ENCODE measurements at regions not wholly inside any gene's neighbourhood (a gene's known extent, or its start where the extent isn't known, plus 50 kb on each side); places are given as distances from the start of the nearest gene placed in this dataset.
"Not testable (repeated sequence)": the region's sequence is repeated elsewhere in the genome, so short reads cannot be mapped to it uniquely, and the experiment has no call there.

DNA sequence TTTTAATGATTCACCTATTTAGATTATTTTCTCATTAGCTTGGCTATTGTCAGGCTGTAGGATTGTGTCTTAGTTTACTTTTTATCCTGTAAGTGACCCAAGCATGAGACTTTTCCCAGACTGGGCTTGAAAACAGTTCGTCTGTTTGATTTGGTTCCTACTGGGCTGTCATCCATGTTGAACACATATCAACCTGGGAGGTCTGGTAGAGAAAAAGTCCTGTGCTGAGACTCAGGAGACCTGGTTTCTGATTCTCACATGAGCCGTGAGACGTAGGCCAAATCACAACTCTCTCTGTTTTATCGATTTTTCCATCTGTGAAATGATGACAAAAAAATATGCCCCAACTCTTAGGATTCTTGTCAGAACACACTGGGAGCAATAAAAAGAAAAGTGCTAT lies 98.8 kb upstream of the GALNT15 start:
- no peak for DNase-seq (ENCODE audit: low read depth)

GRCh38 chr3:16076564-16076963 lies 97.9 kb upstream of the GALNT15 start:
- no peak for DNase-seq (ENCODE audit: low read depth)

DNA sequence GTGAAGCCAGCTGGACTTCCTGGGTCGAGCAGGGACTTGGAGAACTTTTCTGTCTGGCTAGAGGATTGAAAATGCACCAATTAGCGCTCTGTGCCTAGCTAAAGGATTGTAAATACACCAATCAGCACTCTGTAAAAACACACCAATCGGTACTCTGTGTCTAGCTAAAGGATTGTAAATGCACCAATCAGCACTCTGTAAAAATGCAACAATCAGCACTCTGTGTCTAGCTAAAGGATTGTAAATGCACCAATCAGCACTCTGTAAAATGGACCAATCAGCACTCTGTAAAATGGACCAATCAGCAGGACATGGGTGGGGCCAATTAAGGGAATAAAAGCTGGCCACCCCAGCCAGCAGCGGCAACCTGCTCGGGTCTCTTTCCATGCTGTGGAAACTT lies 97.3 kb upstream of the GALNT15 start:
- DNase-seq (ENCODE audit: low read depth) = not testable (repeated sequence)

DNA sequence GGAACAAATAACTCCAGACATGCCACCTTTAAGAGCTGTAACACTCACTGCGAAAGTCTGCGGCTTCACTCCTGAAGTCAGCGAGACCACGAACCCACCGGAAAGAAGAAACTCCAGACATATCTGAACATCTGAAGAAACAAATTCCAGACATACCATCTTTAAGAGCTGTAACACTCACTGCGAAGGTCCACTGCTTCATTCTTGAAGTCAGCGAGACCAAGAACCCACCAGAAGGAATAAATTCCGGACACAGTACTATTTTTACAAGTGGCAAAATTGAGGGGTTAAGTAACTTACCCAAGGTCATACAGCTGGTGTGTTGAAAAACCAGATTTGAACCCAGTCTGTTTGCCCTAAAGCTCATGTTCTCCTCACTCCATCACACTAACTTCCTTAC lies 96.8 kb upstream of the GALNT15 start:
- DNase-seq (ENCODE audit: low read depth) = not testable (repeated sequence)

DNA sequence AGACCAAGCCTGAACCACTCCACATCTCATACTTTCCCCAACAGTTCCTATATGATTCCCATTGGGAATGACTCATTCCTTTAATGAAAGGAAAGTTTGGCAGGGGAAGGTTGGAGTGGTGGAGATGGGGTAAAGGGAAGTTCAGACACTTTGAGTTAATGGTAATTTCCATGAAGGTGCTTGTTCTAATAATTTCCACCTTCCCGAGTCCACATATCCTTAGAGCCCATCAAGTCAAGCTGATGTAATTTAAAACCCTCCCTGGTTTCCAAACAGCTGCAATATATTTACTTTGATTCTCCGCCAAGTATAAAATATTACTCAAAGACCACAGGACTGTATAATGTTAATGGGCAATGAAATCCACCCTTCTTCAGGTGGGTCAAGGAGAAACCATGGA lies 95.0 kb upstream of the GALNT15 start:
- peak; percentile 20 for DNase-seq (ENCODE audit: low read depth)

GRCh38 chr3:16081661-16082060 lies 92.8 kb upstream of the GALNT15 start:
- no peak for DNase-seq (ENCODE audit: low read depth)

GRCh38 chr3:16084887-16085286 lies 89.6 kb upstream of the GALNT15 start:
- DNase-seq (ENCODE audit: low read depth) = no peak

DNA sequence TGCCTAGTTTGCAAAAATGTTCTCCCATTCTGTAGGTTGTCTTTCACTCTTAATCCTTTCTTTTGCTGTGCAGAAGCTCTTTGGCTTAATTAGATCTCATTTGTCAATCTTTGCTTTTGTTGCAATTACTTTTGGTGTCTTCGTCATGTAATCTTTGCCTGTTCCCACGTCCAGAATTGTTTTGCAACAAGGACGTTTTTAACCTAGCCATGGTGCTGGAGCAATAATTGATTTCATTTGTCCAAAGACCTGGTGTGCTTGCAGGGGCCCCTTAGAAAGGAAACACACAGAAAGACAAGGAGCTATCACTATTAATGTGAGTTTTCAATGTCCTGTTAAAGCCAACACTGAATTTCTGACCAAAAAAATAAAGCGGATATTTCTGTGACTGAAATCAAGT lies 89.1 kb upstream of the GALNT15 start:
- DNase-seq (ENCODE audit: low read depth) = no peak

GRCh38 chr3:16085884-16086608 lies 88.4 kb upstream of the GALNT15 start:
- no peak for DNase-seq (ENCODE audit: low read depth)

DNA sequence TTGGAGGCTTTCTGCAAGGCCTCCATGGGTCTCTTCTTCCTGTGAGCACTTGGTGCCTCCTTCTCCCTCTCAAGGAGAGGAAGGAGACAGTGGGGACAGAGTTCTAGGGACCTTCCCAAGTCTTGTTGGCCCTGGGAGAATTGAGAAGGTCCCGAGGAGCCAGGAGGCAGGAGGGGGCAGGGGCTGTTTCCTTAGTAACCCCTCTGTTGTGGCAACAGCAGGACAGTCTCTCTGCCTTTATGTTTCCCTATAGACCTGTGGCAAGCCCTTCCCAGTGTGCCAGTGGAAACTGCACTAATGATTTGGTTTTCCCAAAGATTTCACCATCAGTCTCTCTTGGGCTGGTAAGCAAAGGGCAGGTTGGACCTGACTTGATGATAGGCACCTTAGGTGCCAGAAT lies 87.8 kb upstream of the GALNT15 start:
- no peak for DNase-seq (ENCODE audit: low read depth)

GRCh38 chr3:16088496-16088895 lies 86.0 kb upstream of the GALNT15 start:
- no peak for DNase-seq (ENCODE audit: low read depth)

- DNase-seq (ENCODE audit: low read depth) = no peak
Measured at GRCh38 chr3:16089521-16089920, 85.0 kb upstream of the GALNT15 start.

DNA sequence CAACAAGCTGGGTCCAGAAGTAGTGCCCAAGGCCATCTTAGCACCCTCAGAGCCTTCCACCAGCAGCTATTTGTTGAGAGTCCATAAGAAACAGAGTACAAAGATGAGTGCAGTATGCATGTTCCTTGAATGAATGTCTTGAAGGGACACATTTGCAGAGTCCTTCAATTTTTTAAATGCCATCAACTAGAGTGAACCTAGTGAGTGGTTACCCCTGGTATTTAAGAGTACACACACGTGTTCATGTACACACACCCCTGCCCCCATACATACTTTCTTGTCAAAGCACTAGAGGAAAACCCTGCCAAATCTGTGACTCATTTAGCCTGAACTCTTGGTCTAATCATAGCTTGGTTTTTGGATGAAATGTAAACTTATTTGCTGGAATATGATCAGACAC lies 84.5 kb upstream of the GALNT15 start:
- DNase-seq (ENCODE audit: low read depth) = peak; percentile 81

DNA sequence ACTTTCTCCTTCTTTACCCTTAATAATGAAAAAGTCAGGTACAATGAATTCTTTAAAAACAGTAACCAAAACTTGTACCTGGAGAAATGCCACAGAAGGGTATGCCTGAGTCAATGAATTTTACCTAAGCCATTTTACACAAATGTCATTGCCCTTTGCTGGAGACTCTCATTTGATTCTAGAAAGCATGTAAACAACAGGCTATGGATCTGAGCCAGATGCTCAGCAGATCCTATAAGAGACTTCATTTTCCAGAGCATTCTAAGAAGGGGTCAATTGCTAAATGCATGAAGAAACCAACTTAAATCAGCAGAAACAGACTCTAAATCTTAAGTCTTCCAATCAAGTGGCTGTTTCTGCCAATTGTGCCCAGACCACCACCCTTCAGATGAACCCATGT lies 83.8 kb upstream of the GALNT15 start:
- DNase-seq (ENCODE audit: low read depth) = no peak

DNA sequence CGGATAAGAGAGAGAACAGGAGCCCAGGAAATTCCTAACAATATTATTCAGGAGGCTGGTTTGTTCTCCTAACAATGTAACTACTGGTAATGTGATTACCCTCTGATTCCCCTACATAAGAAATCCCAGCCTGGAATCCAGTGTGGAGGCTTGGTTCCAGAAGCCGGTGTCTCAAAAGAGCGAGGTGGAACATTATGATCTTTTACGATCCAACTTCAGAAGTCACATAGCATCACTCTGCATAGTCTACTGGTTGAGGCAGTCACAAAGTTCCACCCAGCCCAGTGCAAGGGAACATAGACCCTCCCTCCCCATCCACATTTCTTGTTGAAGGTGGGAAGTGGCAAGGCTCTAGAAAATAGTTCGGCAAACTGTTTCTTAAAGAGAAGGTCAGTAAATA lies 81.6 kb upstream of the GALNT15 start:
- no peak for DNase-seq (ENCODE audit: low read depth)

GRCh38 chr3:16101295-16102186 lies 72.9 kb upstream of the GALNT15 start:
- peak; percentile 90 for DNase-seq (ENCODE audit: low read depth)

DNA sequence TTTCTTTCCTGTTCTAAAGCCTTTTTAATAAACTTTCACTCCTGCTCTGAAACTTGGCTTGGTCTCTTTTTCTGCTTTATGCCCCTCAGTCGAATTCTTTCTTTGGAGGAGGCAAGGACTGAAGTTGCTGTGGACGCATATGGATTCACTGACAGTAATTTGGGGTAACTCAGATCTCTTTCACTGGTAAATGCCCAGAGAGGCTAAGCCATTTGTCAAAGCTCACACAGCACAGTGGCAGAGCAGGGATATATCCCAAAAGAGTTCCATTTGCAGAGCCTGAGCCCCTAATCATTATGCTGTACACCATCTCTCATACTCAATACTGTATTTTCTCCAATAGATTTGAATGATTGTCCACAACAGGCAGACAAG lies 72.3 kb upstream of the GALNT15 start:
- no peak for DNase-seq (ENCODE audit: low read depth)

DNA sequence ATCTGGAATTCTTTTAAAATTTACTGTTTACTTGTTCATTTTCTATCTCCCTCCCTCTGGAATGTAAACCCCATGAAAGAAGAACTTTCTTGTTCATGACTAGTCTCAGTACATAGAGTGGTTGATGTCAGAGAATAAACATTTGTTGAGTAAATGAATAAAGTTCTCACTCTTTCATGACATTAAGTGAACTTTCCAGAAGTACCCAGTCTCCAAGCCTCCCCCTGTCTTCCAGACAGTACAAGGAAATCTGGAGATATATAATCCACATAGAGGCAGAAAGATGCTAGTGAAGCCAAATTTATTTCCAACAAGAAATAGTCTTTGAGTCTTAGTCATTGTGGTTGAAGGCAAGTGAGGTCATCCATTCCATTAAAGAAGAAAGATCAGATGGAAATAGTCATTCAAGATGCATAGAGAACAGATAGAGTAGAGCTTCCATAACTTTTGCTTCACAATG lies 71.5 kb upstream of the GALNT15 start:
- peak; percentile 65 for DNase-seq (ENCODE audit: low read depth)

DNA sequence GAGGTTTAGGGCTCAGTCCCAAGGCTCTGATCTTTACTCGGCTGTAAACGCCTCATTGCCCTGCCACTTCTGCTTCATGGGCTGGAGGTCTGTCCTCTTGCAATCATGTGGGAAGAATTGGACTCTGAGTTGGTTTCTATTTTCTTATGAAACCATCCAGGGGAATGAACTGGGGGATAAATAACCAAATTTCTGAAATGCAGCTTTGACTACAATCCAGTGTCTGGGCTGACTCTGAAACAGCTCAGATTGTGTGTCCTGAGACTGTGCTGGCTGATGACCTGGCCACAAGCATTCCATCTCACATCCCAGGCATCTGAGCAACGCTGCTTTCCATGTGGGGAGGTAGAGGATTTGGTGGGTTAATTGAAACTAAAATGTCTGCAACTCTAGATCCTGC lies 71.0 kb upstream of the GALNT15 start:
- DNase-seq (ENCODE audit: low read depth) = peak; percentile 61

DNA sequence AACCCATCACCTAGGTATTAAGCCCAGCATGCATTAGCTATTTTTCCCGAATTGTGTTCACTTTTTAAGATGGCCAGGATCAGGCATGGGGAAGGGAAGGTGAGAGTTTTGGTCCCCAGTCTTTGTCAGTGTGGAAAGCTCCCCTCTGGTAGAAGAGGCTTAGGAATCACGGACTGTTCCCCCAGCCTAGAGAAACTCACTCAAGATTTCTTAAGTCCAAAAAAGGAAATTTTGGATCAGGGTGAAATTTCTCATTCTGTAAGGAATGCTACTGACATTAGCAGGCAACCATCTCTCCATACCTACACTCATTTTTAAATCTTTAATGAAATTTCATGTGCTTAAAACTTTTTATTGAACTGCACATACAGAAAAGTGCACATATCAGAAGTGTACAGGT lies 70.3 kb upstream of the GALNT15 start:
- DNase-seq (ENCODE audit: low read depth) = no peak

DNA sequence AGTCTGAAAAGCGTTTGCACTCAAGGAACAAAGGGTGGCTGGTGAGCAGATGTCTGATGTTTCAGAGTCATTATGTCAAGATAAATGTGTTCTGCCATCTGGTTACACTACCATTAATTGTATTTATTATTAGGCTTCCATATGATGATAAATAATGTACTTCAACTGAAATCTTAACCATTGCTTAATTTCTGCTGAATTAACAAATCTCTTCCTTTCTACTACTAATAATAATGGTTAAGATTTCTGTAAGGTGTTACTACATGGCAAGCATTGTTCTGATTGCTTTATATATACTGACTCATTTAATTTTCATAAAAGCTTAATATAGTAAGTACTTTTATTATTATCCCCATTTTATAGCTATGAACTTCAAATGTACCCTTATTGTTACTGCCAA lies 68.4 kb upstream of the GALNT15 start:
- no peak for DNase-seq (ENCODE audit: low read depth)

DNA sequence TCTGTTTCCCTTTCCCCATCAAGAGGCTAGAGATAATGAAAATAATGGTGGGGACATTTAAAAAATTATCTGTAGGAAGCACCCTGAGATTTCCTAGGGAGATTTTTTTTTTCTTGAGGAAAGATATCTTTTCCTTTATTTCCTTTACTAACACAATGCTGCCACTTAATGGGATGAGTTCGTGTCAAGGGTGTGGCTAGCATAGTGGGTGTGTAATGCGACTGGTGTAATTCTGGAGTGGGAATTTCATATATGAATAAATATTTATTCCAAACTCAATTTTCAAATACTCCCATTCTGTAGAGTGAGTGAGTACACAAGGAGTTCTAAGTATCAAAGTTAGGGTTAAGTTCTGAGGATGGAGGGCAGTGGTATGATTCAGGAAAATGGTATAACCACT lies 66.1 kb upstream of the GALNT15 start:
- no peak for DNase-seq (ENCODE audit: low read depth)

DNA sequence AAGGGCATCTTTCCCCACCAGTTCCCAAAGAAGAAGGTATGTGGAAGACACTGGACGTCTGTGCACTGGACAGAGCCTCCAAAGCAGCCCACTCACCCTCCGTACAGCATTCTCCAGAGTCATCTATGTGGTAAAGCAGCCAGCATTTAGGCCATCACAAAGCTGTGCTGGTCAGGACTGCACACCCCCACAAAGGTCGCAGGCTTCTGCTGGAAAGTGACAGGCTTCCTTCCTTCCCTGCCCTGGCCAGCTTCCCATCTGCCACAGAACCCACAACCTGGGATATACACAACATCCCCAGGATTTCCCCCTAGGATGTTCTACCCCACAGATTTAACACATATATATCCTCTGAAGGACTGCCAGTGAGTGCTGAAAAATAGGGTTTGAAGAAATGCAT lies 64.6 kb upstream of the GALNT15 start:
- no peak for DNase-seq (ENCODE audit: low read depth)

Measured in renal cortical epithelial cell (primary cell).